ENCODE measurements at regions not wholly inside any gene's neighbourhood (a gene's known extent, or its start where the extent isn't known, plus 50 kb on each side); places are given as distances from the start of the nearest gene placed in this dataset.

GRCh38 chr1:125065092-125065820 lies 3880.5 kb downstream of the SRGAP2C start:
- Histone ChIP-seq H3K79me2 (ENCODE audit: control insufficient read depth in 1 of 2, insufficient read depth in 2 of 2, low read length in 2 of 2) (no peaks in the 10 kb centered on the region), H3K9ac (replicated peaks in 1 of 4; ENCODE audit: extremely low read depth in 1 of 4, low read depth in 3 of 4, low read length in 3 of 4) (no peak overlapping the region), H2BK120ac (replicated peaks; ENCODE audit: low read depth, low read length) (no peak overlapping the region), H2AK5ac (ENCODE audit: low read depth, low read length) (no peak overlapping the region), H3K4me2 (ENCODE audit: insufficient read depth in 1 of 2, low read depth in 2 of 2, low read length in 2 of 2) (no peak overlapping the region), H3K4ac (replicated peaks; ENCODE audit: insufficient read length, low read depth, low read length) (no peak overlapping the region), H3K9me3 (ENCODE audit: insufficient read depth in 2 of 2, low read depth in 1 of 2, low read length in 1 of 2) (peaks cover 26 to 40% of the 10 kb centered on the region in 2 experiments), H2BK20ac (ENCODE audit: low read length) (no peak overlapping the region), H4K91ac (replicated peaks; ENCODE audit: insufficient read length, low read length) (no peak overlapping the region), H3K36me3 (ENCODE audit: control insufficient read depth in 2 of 4, insufficient read depth in 4 of 4, low read length in 3 of 4) (no peaks in the 10 kb centered on the region), H3K23me2 (ENCODE audit: low read depth, low read length) (no peaks in the 10 kb centered on the region), H2BK5ac (ENCODE audit: low read depth, low read length) (no peak overlapping the region), H2BK15ac (ENCODE audit: low read length) (no peak overlapping the region), H4K20me1 (replicated peaks in 1 of 2; ENCODE audit: control insufficient read depth in 1 of 2, insufficient read depth in 2 of 2, low read length in 2 of 2) (no peaks in the 10 kb centered on the region), H2BK12ac (ENCODE audit: low read depth, low read length) (no peak overlapping the region), H3K4me3 (ENCODE audit: extremely low read depth in 1 of 4, insufficient read depth in 2 of 4, low read depth in 3 of 4, low read length in 4 of 4) (no peak overlapping the region), H4K8ac (ENCODE audit: extremely low read depth, insufficient read depth, low read length) (no peak overlapping the region), H3K14ac (ENCODE audit: insufficient read length) (no peak overlapping the region), H3K23ac (ENCODE audit: insufficient read length) (no peak overlapping the region), H3K79me1 (ENCODE audit: low read depth, low read length) (no peaks in the 10 kb centered on the region), H3K27ac (ENCODE audit: low read depth, low read length) (no peak overlapping the region), H4K5ac (ENCODE audit: insufficient read length, low read depth, low read length) (no peak overlapping the region), H3K4me1 (replicated peaks in 1 of 4; ENCODE audit: control insufficient read depth in 3 of 4, insufficient read depth in 4 of 4, low read length in 3 of 4) (no peaks in the 10 kb centered on the region), H2AFZ (ENCODE audit: low read length) (no peak overlapping the region), H3K56ac (replicated peaks; ENCODE audit: insufficient read length, low read depth, low read length) (no peak overlapping the region), H3K27me3 (replicated peaks in 1 of 4; ENCODE audit: control insufficient read depth in 3 of 4, extremely low read depth in 1 of 4, insufficient read depth in 3 of 4, low read length in 3 of 4) (no peaks in the 10 kb centered on the region), H3K18ac (ENCODE audit: extremely low read depth, low read length) (no peak overlapping the region)
- no peak for DNase-seq (ENCODE audit: low read depth in 1 of 2, low spot score in 2 of 2)
- FAIRE-seq, result no peak
- ChIA-PET CTCF (ENCODE audit: partially characterized antibody) (no interaction called here), POLR2A (ENCODE audit: partially characterized antibody) (no interaction called here)
- WGBS, 2 experiments (ENCODE audit: extremely low coverage in 1 of 2, insufficient coverage in 1 of 2, insufficient read length in 1 of 2, insufficient replicate concordance in 2 of 2, low coverage in 1 of 2, low lambda C conversion rate in 2 of 2, missing lambda C conversion rate in 1 of 2), result 92% methylated on average over 21 of the region's 37 CpGs; no CpG with 5 or more reads in 1 of the 2 experiments
- TF ChIP-seq HDAC2 (IDR thresholded peaks at IDR 0.05; ENCODE audit: borderline replicate concordance in 1 of 2, low read depth in 2 of 2, low read length in 2 of 2) (no peak), ZNF274 (IDR thresholded peaks at IDR 0.05; ENCODE audit: borderline replicate concordance, extremely low read depth, low read length) (no peak), MAFK (IDR thresholded peaks at IDR 0.05; ENCODE audit: low read depth, low read length) (no peak), RBBP5 (IDR thresholded peaks at IDR 0.05; ENCODE audit: borderline replicate concordance, low read depth, low read length) (no peak), EP300 (IDR thresholded peaks at IDR 0.05; ENCODE audit: borderline replicate concordance in 1 of 2, low read depth in 2 of 2, low read length in 2 of 2) (no peak), SP2 (IDR thresholded peaks at IDR 0.05; ENCODE audit: low read length) (no peak), FOSL1 (IDR thresholded peaks at IDR 0.05; ENCODE audit: insufficient read depth, low read depth, low read length) (no peak), POU5F1 (IDR thresholded peaks at IDR 0.05; ENCODE audit: low read depth, low read length) (no peak), CBX5 (IDR thresholded peaks at IDR 0.05; ENCODE audit: low read depth, low read length) (no peak), TBP (IDR thresholded peaks at IDR 0.05; ENCODE audit: low read depth, low read length) (no peak), RAD21 (IDR thresholded peaks at IDR 0.05 in 1 of 2, conservative IDR thresholded peaks at IDR 0.05 in 1 of 2; ENCODE audit: low read depth in 2 of 2, low read length in 2 of 2) (no peak)

Measured in H1 (cell line).